Esophagus muscularis mucosa (tissue), 4 donors: ENCODE measurements at regions not wholly inside any gene's neighbourhood (a gene's known extent, or its start where the extent isn't known, plus 50 kb on each side); places are given as distances from the start of the nearest gene placed in this dataset.
A peak's percentile ranks its signal among the peaks of the same experiment; 100 is the strongest.

Experiments used
- DNase-seq: peaks from one replicate; pipeline ENCODE4 v3.0.0-alpha.2; 2017; ENCODE audit errors: extremely low spot score
- H3K27ac ChIP-seq, 4 donors: fragments of 200-600 bp; sonication (generic); replicated peaks in 1 of 4; 1 replicate in 3 of 4; 2 replicates in 1 of 4; pipeline ENCODE4 v1.5.1; 2016 to 2019; ENCODE audit warnings: mild to moderate bottlenecking in 1 of 4
- H3K27me3 ChIP-seq, 4 donors: fragments of 200-600 bp; sonication (generic); one replicate each; pipeline versions ENCODE4 v1.5.1 to v1.6.0; 2016 to 2019
- H3K36me3 ChIP-seq, 4 donors: fragments of 200-600 bp; sonication (generic); one replicate each; pipeline ENCODE4 v1.5.1; 2016 to 2019
- H3K4me1 ChIP-seq, 4 donors: fragments of 200-600 bp; sonication (generic); one replicate each; pipeline ENCODE4 v1.5.1; 2016 to 2019
- H3K4me3 ChIP-seq, 4 donors: fragments of 200-600 bp; sonication (generic); 1 replicate in 2 of 4; 2 replicates in 2 of 4; pipeline ENCODE4 v1.5.1; 2016 to 2019; ENCODE audit warnings: mild to moderate bottlenecking in 4 of 4, moderate library complexity in 1 of 4
- H3K9me3 ChIP-seq, 4 donors: fragments of 200-600 bp; sonication (generic); 1 replicate in 3 of 4; 2 replicates in 1 of 4; pipeline ENCODE4 v1.5.1; 2016 to 2019
- CTCF ChIP-seq, 3 experiments: fragments of 200-600 bp in 2 of 3; fragments of 450-650 bp in 1 of 3; sonication (generic) in 2 of 3; IDR thresholded peaks; one replicate each; pipeline ENCODE4 v1.5.1; 2017 to 2019; ENCODE audit warnings: antibody characterized with exemption in 3 of 3, mild to moderate bottlenecking in 2 of 3, moderate library complexity in 1 of 3
- EP300 ChIP-seq: sonication (generic); formaldehyde crosslinking; IDR thresholded peaks from one replicate; pipeline ENCODE4 v1.6.1; 2017; ENCODE audit warnings: antibody characterized with exemption
- POLR2A ChIP-seq: fragments of 450-650 bp; IDR thresholded peaks from one replicate; pipeline ENCODE4 v1.6.1; 2017; ENCODE audit warnings: antibody characterized with exemption, moderate library complexity, mild to moderate bottlenecking, low read depth
- POLR2AphosphoS5 ChIP-seq, 2 donors: sonication (generic); formaldehyde crosslinking; IDR thresholded peaks; one replicate each; pipeline ENCODE4 v1.6.1; 2017; ENCODE audit warnings: antibody characterized with exemption in 2 of 2
- WGBS: methylation state at CpG from one replicate; pipeline ENCODE4 v1.1.5; 2018; 5-methylcytosine and 5-hydroxymethylcytosine counted together
- intact Hi-C: fragments of 100-400 bp; cut with DNase I; formaldehyde crosslinking; loops from one replicate; pipeline ENCODE4 v1.15.1; 2023

DNA sequence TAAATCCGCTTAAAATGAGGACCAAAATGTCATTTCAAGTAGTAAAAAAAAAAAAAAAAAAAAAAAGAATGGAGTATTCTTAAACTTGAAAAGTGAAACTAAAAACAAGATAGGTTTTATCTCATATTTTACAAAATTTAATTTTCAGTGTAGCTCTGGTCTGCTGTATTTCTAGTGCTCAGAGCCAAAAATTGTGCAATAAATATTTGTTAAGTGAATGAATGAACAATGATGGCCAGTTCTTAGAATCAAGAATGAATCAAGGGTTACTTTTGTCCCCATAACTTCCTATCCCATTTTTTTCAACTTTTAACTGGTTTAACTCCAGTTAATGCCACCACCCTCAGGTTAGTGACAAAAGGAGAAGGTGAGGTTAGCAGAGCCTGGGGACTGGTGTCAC lies 214.4 kb downstream of the ABHD5 start:
- intact Hi-C loops: no loop called here
- Histone ChIP-seq H3K4me3 (no peak overlapping the region), H3K4me1 (no peaks in the 10 kb centered on the region), H3K9me3 (no peaks in the 10 kb centered on the region), H3K36me3 (no peaks in the 10 kb centered on the region), H3K27me3 (peaks cover 0 to 9% (median 0%) of the 10 kb centered on the region in 4 donors), H3K27ac (no peak overlapping the region)
- peak; percentile 12 for DNase-seq
- WGBS: 92% methylated on average over 1 of the region's 1 CpG
- no peak for TF ChIP-seq POLR2A
- no peak for TF ChIP-seq CTCF (IDR thresholded peaks at IDR 0.05)
- no peak for TF ChIP-seq POLR2AphosphoS5 (IDR thresholded peaks at IDR 0.05)

DNA sequence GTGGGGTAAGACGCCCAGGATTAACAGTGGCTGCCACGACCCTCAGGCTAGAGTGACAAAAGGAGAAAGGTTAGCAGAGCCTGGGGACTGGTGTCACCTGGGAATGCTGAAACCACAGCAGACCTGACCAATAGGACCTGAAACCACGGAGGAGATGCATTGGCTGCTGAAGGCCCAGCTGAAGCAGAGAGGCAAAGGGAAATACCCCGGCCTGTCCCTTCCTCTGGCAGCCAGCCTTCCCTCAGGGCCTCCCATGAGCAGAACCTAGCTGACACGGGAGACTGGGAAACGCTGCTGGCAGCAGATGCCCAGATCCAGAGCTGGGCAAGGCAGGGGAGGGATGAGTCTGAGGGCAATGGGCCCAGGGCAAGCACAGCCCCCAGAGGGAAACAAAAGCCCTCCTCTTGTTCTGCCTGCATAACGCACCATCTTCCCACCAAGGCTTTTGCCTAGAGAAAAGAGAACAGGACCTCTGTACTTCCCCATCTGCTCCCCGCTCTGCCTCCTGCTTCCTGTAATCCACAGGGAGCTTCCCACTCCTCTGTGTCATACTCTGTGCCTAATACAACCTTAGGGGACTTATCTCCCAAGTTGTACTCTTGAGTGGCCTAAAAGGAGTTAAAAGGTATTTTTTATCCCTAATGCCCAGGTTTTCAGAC lies 216.2 kb downstream of the ABHD5 start:
- intact Hi-C loops: no loop called here
- WGBS: 70% methylated on average over 8 of the region's 8 CpGs
- Histone ChIP-seq H3K9me3 (no peaks in the 10 kb centered on the region), H3K4me1 (no peaks in the 10 kb centered on the region), H3K27ac (no peak overlapping the region), H3K36me3 (no peaks in the 10 kb centered on the region), H3K4me3 (no peak overlapping the region), H3K27me3 (peaks cover 0 to 4% (median 0%) of the 10 kb centered on the region in 4 donors)
- no peak for TF ChIP-seq POLR2A
- TF ChIP-seq POLR2AphosphoS5 (IDR thresholded peaks at IDR 0.05): no peak
- TF ChIP-seq CTCF (IDR thresholded peaks at IDR 0.05): no peak
- TF ChIP-seq EP300: no peak
- peak; percentile 47 for DNase-seq

DNA sequence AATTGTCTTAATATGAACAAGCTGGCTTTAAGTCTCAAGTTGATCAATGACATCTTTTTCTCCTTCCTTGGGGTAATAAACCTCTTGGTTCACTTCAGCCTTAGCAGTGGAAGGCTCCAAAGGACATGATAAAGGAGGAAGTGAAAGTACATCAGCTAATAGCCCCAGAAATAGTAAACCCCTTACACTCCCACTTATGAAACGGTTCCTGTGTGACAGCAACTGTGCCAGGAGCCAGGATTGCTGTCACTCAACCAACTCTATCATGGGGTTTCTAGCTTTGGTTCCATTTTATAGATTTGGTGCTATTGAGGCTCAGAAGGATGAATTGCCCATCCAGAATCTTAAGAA lies 216.7 kb downstream of the ABHD5 start:
- Histone ChIP-seq H3K27ac (no peak overlapping the region), H3K36me3 (no peaks in the 10 kb centered on the region), H3K4me3 (no peak overlapping the region), H3K27me3 (peaks cover 0 to 4% (median 0%) of the 10 kb centered on the region in 4 donors), H3K9me3 (no peaks in the 10 kb centered on the region), H3K4me1 (no peaks in the 10 kb centered on the region)
- intact Hi-C loops: no loop called here
- TF ChIP-seq CTCF (IDR thresholded peaks at IDR 0.05) (no peak), POLR2A (no peak), EP300 (no peak), POLR2AphosphoS5 (IDR thresholded peaks at IDR 0.05) (no peak)
- no peak for DNase-seq
- 55% methylated on average over 1 of the region's 1 CpG for WGBS

GRCh38 chr3:43908456-43908855 lies 217.7 kb downstream of the ABHD5 start:
- 91% methylated on average over 5 of the region's 5 CpGs for WGBS

GRCh38 chr3:43909149-43909548 lies 218.4 kb downstream of the ABHD5 start:
- WGBS: 84% methylated on average over 3 of the region's 3 CpGs
- DNase-seq: peak; percentile 55

More at GRCh38 chr3:43908456-43908855, 217.7 kb downstream of the ABHD5 start:
- Histone ChIP-seq H3K36me3 (no peaks in the 10 kb centered on the region), H3K4me3 (no peak overlapping the region), H3K9me3 (no peaks in the 10 kb centered on the region), H3K27me3 (peaks cover 0 to 4% (median 0%) of the 10 kb centered on the region in 4 donors), H3K4me1 (no peaks in the 10 kb centered on the region), H3K27ac (no peak overlapping the region)
- intact Hi-C loops: no loop called here
- no peak for TF ChIP-seq EP300
- DNase-seq: no peak

More at GRCh38 chr3:43909149-43909548, 218.4 kb downstream of the ABHD5 start:
- H3K4me3 ChIP-seq: no peak overlapping the region
- H3K27me3 ChIP-seq: peaks cover 0 to 4% (median 0%) of the 10 kb centered on the region in 4 donors
- TF ChIP-seq POLR2AphosphoS5 (IDR thresholded peaks at IDR 0.05): no peak
- TF ChIP-seq CTCF (IDR thresholded peaks at IDR 0.05): no peak
- TF ChIP-seq POLR2A: no peak
- no peak for TF ChIP-seq EP300
- intact Hi-C loops: no loop called here
- H3K4me1 ChIP-seq: no peaks in the 10 kb centered on the region
- H3K36me3 ChIP-seq: no peaks in the 10 kb centered on the region
- no peaks in the 10 kb centered on the region for H3K9me3 ChIP-seq
- H3K27ac ChIP-seq: no peak overlapping the region
